ENCODE measurements at regions not wholly inside any gene's neighbourhood (a gene's known extent, or its start where the extent isn't known, plus 50 kb on each side); places are given as distances from the start of the nearest gene placed in this dataset.

GRCh38 chr1:79592707-79593106, 586.2 kb upstream of the ADGRL4 start:
- no peak for DNase-seq

- no peak for DNase-seq
Observed at GRCh38 chr1:79588719-79589118, 582.2 kb upstream of the ADGRL4 start.

- no peak for DNase-seq
Observed at GRCh38 chr1:79587229-79587628, 580.7 kb upstream of the ADGRL4 start.

DNA sequence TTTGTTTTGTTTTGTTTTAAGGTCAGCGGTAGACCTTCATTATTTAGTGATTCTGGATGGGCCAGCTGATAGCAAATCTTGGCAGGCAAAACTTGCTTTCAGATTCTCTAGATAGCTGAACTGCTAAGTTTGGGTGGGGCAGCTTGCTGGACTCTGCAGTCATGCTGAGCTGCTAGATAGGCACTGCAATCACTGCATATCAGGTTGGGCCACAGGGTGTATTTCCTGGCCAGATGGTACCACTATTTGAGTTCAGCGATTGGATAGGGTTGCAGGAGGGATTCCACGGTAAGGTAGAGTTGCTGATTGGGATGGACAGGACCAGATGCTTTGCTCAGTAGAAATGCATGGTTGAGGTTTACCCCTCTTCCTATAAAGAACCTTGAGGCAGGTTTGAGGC, 579.3 kb upstream of the ADGRL4 start:
- no peak for DNase-seq

- DNase-seq = no peak
Observed at GRCh38 chr1:79575424-79575823, 568.9 kb upstream of the ADGRL4 start.

GRCh38 chr1:79568411-79568810, 561.9 kb upstream of the ADGRL4 start:
- DNase-seq = no peak

GRCh38 chr1:79561521-79561978, 555.0 kb upstream of the ADGRL4 start:
- DNase-seq = no peak

- DNase-seq = no peak
Observed at GRCh38 chr1:79556189-79556588, 549.7 kb upstream of the ADGRL4 start.

GRCh38 chr1:79554688-79555087, 548.2 kb upstream of the ADGRL4 start:
- no peak for DNase-seq

DNA sequence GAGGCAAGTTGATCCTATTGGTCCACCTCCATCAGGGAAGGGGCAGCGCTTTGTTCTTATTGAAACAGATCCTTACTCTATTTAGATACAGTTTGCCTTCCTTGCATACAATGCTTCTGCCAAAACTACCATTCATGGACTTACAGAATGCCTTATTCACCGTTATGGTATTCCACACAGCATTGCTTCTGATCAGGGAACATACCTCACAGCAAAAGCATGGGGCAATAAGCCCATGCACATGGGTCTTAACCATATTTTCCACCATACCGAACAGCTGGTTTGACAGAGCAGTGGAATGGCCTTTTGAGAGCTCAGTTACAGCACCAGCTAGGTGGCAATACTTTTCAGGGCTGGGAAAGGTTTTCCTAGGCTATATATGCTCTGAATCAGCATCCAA, 544.8 kb upstream of the ADGRL4 start:
- no peak for DNase-seq

DNA sequence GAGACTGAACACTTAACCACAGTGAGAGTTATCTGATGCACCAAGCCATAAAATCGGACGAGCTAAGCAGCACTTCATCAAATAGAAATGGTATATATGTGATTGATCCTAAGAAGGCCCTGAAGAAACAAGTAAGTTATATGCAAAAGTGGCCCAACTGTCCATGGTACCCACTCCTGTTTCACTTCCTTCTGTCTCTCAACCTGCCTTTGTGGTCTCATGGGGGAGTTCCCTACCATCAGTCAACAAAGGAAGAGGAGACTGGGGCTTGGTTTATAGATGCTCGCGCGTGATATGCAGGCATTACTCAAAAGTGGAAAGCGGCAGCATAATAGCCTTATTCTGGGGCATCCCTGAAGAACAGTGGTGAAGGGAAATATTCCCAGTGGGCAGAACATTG, 543.9 kb upstream of the ADGRL4 start:
- no peak for DNase-seq

DNA sequence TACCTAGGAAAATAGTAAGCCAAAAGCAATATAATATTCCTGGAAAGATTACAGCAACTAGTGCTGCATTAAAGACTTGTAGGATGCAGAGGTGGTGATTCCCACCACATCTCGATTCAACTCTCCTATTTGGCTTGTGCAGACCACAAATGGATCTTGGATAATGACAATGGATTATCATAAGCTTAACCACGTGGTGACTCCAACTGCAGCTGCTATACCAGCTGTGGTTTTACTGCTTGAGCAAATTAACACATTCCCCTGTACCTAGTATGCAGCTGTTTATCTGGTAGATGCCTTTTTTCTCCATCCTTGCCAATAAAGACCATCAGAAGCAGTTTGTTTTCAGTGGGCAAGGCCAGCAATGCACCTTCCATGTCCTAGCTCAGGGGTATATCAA, 542.7 kb upstream of the ADGRL4 start:
- DNase-seq = no peak

DNA sequence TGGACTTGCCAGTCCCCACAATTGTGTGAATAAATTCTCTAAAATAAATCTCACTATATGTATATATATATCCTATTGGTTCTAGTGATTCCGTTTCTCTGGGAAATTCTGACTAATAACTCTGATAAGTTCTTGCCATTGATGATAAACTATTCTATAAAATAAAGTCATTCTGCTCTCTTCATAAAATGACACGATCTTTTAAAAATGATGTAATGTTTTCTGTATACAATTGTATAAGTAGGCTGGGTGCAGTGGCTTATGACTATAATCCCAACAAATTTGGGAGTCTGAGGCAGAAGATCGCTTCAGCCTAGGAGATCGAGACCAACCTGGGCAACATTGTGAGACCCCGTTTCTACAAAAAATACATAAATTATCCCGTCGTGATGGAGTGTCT, 541.0 kb upstream of the ADGRL4 start:
- DNase-seq = no peak

DNA sequence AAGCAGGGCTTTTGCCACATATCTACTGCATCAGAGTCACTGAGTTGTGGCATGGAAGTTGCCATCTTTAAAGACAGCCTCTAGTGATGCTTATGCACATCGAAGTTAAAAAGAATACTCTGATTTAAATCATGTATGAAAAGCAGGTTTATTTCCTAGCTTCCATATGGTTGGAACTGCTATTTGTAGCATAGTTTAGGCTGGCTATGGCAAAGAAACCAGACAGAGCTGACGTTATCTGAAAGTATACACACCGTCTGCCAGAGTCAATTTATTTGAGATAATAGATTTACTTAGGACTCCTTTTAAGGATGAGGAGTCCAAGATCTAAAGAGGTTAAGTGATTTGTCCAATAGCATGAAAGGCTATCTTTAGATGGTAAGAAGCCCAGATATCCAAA, 536.9 kb upstream of the ADGRL4 start:
- DNase-seq = no peak

- DNase-seq = no peak
Observed at GRCh38 chr1:79539001-79539400, 532.5 kb upstream of the ADGRL4 start.

- DNase-seq = no peak
Observed at GRCh38 chr1:79532555-79532954, 526.0 kb upstream of the ADGRL4 start.

DNA sequence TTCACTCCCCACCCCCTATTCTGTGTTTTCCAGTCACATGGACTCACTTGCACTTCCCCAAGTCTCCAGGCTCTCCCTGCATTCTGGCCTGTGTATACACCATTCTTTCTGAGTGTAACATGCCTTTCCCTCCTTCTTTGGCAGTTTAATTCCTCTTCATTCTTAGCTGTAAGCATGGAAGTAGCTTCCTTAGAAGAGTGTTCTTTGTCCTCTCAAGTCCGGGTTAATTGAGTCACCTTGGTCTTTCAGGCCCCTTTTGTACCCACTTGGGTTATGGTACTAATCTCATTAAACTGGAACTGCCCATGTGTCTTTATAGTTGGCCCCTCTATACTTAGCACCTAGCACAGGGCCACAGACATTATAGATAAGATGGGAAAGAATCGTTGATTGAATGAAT, 525.3 kb upstream of the ADGRL4 start:
- DNase-seq = no peak

DNA sequence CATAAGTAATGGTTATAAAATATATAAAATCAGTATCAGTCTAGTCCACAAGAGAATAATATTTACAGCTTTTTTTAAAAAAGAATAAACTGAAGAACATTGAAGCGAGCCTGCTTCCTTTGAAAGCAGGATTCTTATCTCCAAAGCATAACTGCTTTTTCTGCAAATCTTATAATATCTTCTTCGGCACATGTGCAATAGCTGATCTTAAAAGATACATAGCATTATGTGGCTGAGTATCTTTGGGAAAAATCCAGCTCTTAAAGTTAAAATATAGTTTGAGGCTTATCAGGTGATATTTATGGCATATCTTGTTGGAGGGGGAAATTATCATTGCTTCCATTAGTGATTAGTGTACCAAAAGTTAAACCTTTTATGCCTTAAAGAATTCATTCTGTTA, 523.9 kb upstream of the ADGRL4 start:
- no peak for DNase-seq

DNA sequence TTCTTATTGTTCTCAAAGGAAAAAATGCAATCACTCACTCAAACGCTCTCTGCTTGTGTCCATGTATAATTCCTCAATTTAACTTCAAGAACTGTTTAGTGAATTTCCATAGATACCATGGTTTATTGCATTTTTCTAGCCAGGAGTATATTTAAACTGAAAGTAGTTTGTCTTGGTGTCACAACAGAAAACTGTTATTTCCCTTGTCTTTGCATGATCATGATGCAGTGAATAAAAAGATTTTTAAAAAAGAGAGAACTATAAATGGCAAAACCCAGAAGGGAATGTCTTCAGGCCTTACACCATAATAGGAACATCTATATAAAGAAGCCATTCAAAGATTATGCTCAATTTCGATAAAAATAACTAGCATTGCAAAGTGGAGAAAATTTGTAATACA, 523.5 kb upstream of the ADGRL4 start:
- DNase-seq = no peak

DNA sequence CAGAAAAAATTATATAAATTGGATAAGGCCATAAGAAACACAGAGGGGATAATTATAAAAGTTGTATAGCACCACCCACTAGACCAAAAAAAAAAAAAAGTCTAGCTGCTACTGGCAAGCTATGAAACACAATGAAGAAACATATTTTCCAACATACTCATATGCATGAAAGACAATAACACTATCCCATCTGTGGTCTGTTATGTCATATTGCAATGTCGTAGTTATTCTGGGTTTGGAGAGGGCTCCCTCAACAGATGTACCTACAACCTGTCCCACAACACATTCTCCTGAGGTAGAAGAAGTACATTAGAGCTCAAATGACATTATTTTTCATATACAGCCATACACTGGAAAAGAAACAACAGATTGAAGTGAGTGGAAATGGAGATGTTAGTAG, 517.6 kb upstream of the ADGRL4 start:
- no peak for DNase-seq

- no peak for DNase-seq
Observed at GRCh38 chr1:79519084-79519760, 512.7 kb upstream of the ADGRL4 start.

GRCh38 chr1:79517470-79518224, 511.1 kb upstream of the ADGRL4 start:
- DNase-seq = no peak

DNA sequence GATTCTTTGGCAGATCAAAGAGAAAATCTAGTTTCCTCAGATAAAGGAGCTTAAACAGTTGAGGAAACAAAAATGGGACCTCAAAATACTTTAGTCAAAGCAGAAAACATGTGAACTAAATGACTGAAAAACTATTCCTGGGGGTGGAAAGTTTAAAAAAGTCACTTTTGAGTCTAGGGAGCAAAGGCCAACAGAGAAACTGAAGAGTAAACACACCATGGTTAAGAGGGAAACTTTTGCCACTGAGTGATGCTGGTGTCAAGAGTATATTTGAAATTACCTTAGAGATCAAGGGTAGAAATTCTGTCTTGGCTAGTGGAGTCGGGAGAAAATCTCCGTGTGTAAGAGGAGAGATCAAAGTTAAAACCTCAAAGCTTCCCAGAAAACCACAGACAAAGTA, 501.2 kb upstream of the ADGRL4 start:
- DNase-seq = no peak

DNA sequence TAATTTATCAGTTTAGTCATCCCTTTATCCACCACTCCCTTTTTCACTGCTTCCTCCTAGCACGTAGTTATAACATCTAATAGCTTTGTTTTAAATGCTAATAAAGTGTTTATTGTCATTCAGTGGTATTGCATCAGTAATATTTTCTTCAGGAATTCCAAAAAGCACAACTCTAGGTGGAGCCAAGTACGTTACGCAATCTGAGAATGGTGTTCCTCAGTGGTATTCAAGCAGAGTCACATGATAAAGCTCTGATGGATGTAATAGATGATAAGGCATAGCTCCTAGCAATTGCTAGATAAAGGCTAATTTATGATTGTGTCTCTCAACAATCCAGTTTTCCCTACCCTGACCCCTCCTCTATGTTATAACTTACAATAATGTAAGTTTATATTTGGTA, 494.6 kb upstream of the ADGRL4 start:
- DNase-seq = no peak

- no peak for DNase-seq
Observed at GRCh38 chr1:79499541-79499940, 493.0 kb upstream of the ADGRL4 start.

All from NK-92 treated with Interleukin-12 subunit alpha and Interleukin-12 subunit beta, amount 100 ng/mL, for 24 hours (cell line).